K562 (cell line): ENCODE measurements at regions not wholly inside any gene's neighbourhood (a gene's known extent, or its start where the extent isn't known, plus 50 kb on each side); places are given as distances from the start of the nearest gene placed in this dataset.

Source experiments
- ATAC-seq: fragments of 200-7000 bp; cut with Tn5 transposase; 3 replicates; pipeline ENCODE4 v1.9.1; 2020; ENCODE audit warnings: moderate library complexity
- BruUV-seq: library from RNA; stranded (reverse); fragments of 400-500 nt; replicated peaks from 2 replicates; lab custom pipeline; 2021; lab: Mats Ljungman, UMichigan
- CTCF ChIA-PET: fragments of 300-600 bp; formaldehyde crosslinking; extraction: SDS; loops from one replicate; lab custom pipeline; 2021; ENCODE audit warnings: low intra/inter-chr PET ratio; lab: Yijun Ruan, JAX
- POLR2A ChIA-PET: fragments of 300-600, 350-650 bp; sonication (Branson Sonifier 250); formaldehyde crosslinking; extraction: SDS; loops from one replicate; lab custom pipeline; 2021; ENCODE audit warnings: antibody characterized with exemption, inconsistent platforms; lab: Yijun Ruan, JAX
- DNase-seq, 4 experiments: peaks; one replicate each; pipeline versions ENCODE4 v3.0.0 to v3.0.0-alpha.2; 2011 to 2018; ENCODE audit warnings: low spot score in 3 of 4, mixed read lengths in 3 of 4; ENCODE audit errors: extremely low read depth in 1 of 4
- FAIRE-seq: peaks from 2 replicates; lab custom pipeline; 2011; peaks lifted over from hg19 to GRCh38; lab: Jason Lieb, UNC
- H2AFZ ChIP-seq: 2 replicates; pipeline ENCODE4 v1.6.0; 2011; ENCODE audit warnings: low read depth, low read length, control low read depth, inconsistent platforms
- H3K27ac ChIP-seq: fragments of 200-600 bp; 3 replicates; pipeline ENCODE4 v1.8.0; 2011; ENCODE audit warnings: low read depth, mild to moderate bottlenecking, control low read depth, inconsistent platforms, low read length, moderate library complexity, mixed read lengths; ENCODE audit errors: extremely low read depth
- H3K27me3 ChIP-seq, 2 experiments: fragments of 300-600 bp in 1 of 2; 2 replicates in 1 of 2; 3 replicates in 1 of 2; pipeline versions ENCODE4 v1.6.0 to v1.8.0; 2011; ENCODE audit warnings: inconsistent platforms in 2 of 2, low read length in 2 of 2, mild to moderate bottlenecking in 1 of 2, mixed read lengths in 1 of 2, moderate library complexity in 1 of 2; ENCODE audit not compliant: control insufficient read depth in 2 of 2, insufficient read depth in 2 of 2
- H3K36me3 ChIP-seq: fragments of 300-600 bp; 3 replicates; pipeline ENCODE4 v1.8.0; 2011; ENCODE audit warnings: mild to moderate bottlenecking, low read length, inconsistent platforms; ENCODE audit not compliant: control insufficient read depth, insufficient read depth
- H3K4me1 ChIP-seq, 2 experiments: fragments of 200-600 bp in 1 of 2; replicated peaks in 1 of 2; 2 replicates in 1 of 2; 3 replicates in 1 of 2; pipeline versions ENCODE4 v1.5.1 to v1.8.0; 2011; ENCODE audit warnings: inconsistent platforms in 2 of 2, low read length in 2 of 2, mild to moderate bottlenecking in 1 of 2, mixed read lengths in 1 of 2, moderate library complexity in 1 of 2; ENCODE audit not compliant: control insufficient read depth in 2 of 2, insufficient read depth in 2 of 2
- H3K4me2 ChIP-seq: 2 replicates; pipeline ENCODE4 v1.6.1; 2011; ENCODE audit warnings: low read length, control low read depth, inconsistent platforms, mixed read lengths; ENCODE audit not compliant: insufficient read depth
- H3K4me3 ChIP-seq: fragments of 200-600 bp; sonication (generic), shearing (Covaris generic); 2 replicates; pipeline ENCODE4 v1.5.1; 2016; ENCODE audit warnings: control low read depth, inconsistent platforms
- H3K79me2 ChIP-seq: fragments of 200-600 bp; 3 replicates; pipeline ENCODE4 v1.8.0; 2011; ENCODE audit warnings: low read length, inconsistent platforms; ENCODE audit not compliant: control insufficient read depth, insufficient read depth
- H3K9ac ChIP-seq, 2 experiments: 2 replicates each; pipeline versions ENCODE4 v1.6.0 to v1.6.1; 2011; ENCODE audit warnings: low read depth in 2 of 2, low read length in 2 of 2, control low read depth in 1 of 2, inconsistent platforms in 1 of 2, mild to moderate bottlenecking in 1 of 2, mixed read lengths in 1 of 2; ENCODE audit not compliant: insufficient read depth in 1 of 2
- H3K9me1 ChIP-seq: one replicate; pipeline ENCODE4 v1.6.0; 2011; ENCODE audit warnings: inconsistent platforms, mild to moderate bottlenecking, low read length, moderate library complexity; ENCODE audit not compliant: control insufficient read depth, insufficient read depth
- H3K9me3 ChIP-seq: replicated peaks from 2 replicates; pipeline ENCODE4 v1.5.1; 2011; ENCODE audit warnings: low read depth, low read length, inconsistent platforms; ENCODE audit not compliant: control insufficient read depth, insufficient read depth
- H4K20me1 ChIP-seq: replicated peaks from 2 replicates; pipeline ENCODE4 v1.6.1; 2011; ENCODE audit warnings: low read length, inconsistent platforms, mixed read lengths; ENCODE audit not compliant: control insufficient read depth, insufficient read depth
- CAMTA2 ChIP-seq: fragments of 250-450 bp; sonication (Bioruptor Pico); conservative IDR thresholded peaks from 2 replicates; pipeline ENCODE4 v1.5.1; 2022
- CBX3 ChIP-seq, 2 experiments: IDR thresholded peaks; 1 replicate in 1 of 2; 2 replicates in 1 of 2; pipeline ENCODE4 v1.6.1; 2012; ENCODE audit warnings: inconsistent platforms in 2 of 2, low read length in 2 of 2, borderline replicate concordance in 1 of 2, control low read depth in 1 of 2
- CEBPB ChIP-seq: fragments of 450-650 bp; IDR thresholded peaks from 2 replicates; pipeline ENCODE4 v1.6.1; 2016; ENCODE audit warnings: missing genetic modification characterization, missing compliant biosample characterization
- DACH1 ChIP-seq: fragments of 450-650 bp; IDR thresholded peaks from 2 replicates; pipeline ENCODE4 v1.6.1; 2018; ENCODE audit not compliant: partially characterized antibody
- FOXK2 ChIP-seq, 2 experiments: fragments of 450-650 bp; IDR thresholded peaks in 1 of 2; conservative IDR thresholded peaks in 1 of 2; 2 replicates each; pipeline ENCODE4 v1.6.1; 2016; ENCODE audit warnings: low read depth in 2 of 2, mild to moderate bottlenecking in 1 of 2
- GABPA ChIP-seq: fragments of 200-800 bp; sonication (Bioruptor generic); conservative IDR thresholded peaks from 2 replicates; pipeline ENCODE4 v1.6.1; 2016; ENCODE audit warnings: low read depth, missing genetic modification characterization, missing compliant biosample characterization
- ILF3 ChIP-seq: fragments of 450-650 bp; IDR thresholded peaks from 2 replicates; pipeline ENCODE4 v1.6.1; 2018; ENCODE audit warnings: antibody characterized with exemption, mild to moderate bottlenecking, moderate library complexity, borderline replicate concordance
- KDM4B ChIP-seq, 2 experiments: fragments of 450-650 bp in 1 of 2; sonication (generic) in 1 of 2; IDR thresholded peaks; 2 replicates each; pipeline ENCODE4 v1.6.1; 2016 to 2017; ENCODE audit warnings: borderline replicate concordance in 2 of 2, antibody characterized with exemption in 1 of 2, low read depth in 1 of 2, mild to moderate bottlenecking in 1 of 2
- MYC ChIP-seq, 2 experiments: fragments of 250-450 bp in 1 of 2; sonication (Bioruptor Pico) in 1 of 2; IDR thresholded peaks; 2 replicates each; pipeline versions ENCODE4 v1.5.1 to v1.6.1; 2012 to 2021; ENCODE audit warnings: low read depth in 2 of 2, borderline replicate concordance in 1 of 2, improper control_type of control experiment in 1 of 2, low read length in 1 of 2, mild to moderate bottlenecking in 1 of 2, moderate library complexity in 1 of 2
- PRPF4 ChIP-seq: fragments of 200-400 bp; formaldehyde crosslinking; IDR thresholded peaks from one replicate; pipeline ENCODE4 v1.6.1; 2017; ENCODE audit warnings: low read length, low read depth, mild to moderate bottlenecking; ENCODE audit not compliant: insufficient read depth, poor library complexity, severe bottlenecking
- SMAD3 ChIP-seq: fragments of 450-650 bp; formaldehyde crosslinking; conservative IDR thresholded peaks from 2 replicates; pipeline ENCODE4 v1.4.0; 2020; ENCODE audit warnings: mild to moderate bottlenecking
- ZNF165 ChIP-seq: fragments of 250-450 bp; sonication (Bioruptor Pico); IDR thresholded peaks from 2 replicates; pipeline ENCODE4 v1.4.0; 2020; ENCODE audit warnings: borderline replicate concordance
- ZNF23 ChIP-seq: fragments of 250-450 bp; sonication (Bioruptor Pico); IDR thresholded peaks from 2 replicates; pipeline ENCODE4 v1.4.0; 2020; ENCODE audit warnings: mild to moderate bottlenecking
- ZNF239 ChIP-seq: fragments of 250-450 bp; sonication (Bioruptor Pico); IDR thresholded peaks from 2 replicates; pipeline ENCODE4 v1.4.0; 2020; ENCODE audit warnings: mild to moderate bottlenecking
- ZNF274 ChIP-seq: IDR thresholded peaks from 2 replicates; pipeline ENCODE4 v1.6.1; 2011; ENCODE audit warnings: low read depth, mild to moderate bottlenecking, low read length, moderate library complexity, borderline replicate concordance
- ZNF830 ChIP-seq: fragments of 250-450 bp; sonication (Bioruptor Pico); IDR thresholded peaks from 2 replicates; pipeline ENCODE4 v1.5.0; 2021; ENCODE audit warnings: mild to moderate bottlenecking
- WGBS: fragments of 100-300 bp; shearing (Covaris generic); methylation state at CpG from one replicate; pipeline ENCODE4 v1.1.6; 2016; ENCODE audit warnings: low coverage, mixed read lengths; ENCODE audit not compliant: insufficient coverage; ENCODE audit errors: missing lambda C conversion rate; 5-methylcytosine and 5-hydroxymethylcytosine counted together
- in situ Hi-C: fragments of 300-500 bp; cut with MboI; formaldehyde crosslinking; loops from 4 replicates; pipeline ENCODE4 v1.15.0; 2018; ENCODE audit warnings: inconsistent platforms, mixed read lengths
- intact Hi-C: fragments of 100-400 bp; cut with micrococcal nuclease; formaldehyde crosslinking; loops from 2 replicates; pipeline ENCODE4 v1.14.2; 2022
- TF ChIP-seq, protein P1 (sequence below): fragments of 450-650 bp; formaldehyde crosslinking; conservative IDR thresholded peaks from 2 replicates; pipeline ENCODE4 v1.4.0; 2022; ENCODE audit warnings: mild to moderate bottlenecking, missing genetic modification characterization

DNA sequence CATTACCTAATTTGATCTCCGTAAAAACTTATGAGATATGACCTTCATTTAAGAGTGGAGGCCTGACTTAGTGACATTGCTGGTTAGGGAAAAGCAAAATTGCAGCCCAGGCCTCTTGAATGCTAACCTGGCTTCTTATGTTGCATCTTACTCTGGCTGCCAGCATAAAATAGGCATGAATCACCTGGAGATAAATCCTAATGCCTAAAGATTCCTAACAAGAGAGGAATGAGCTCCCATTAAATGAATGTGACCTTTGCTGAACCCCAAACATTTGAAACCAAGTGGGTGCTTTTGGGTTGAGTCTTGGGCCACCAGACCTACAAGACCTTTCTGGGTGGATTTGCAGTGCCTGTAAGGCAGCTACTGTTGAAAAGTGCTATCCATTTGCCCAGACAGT is 1145.6 kb upstream of the TENM4 start:
- POLR2A ChIA-PET = no interaction called here
- intact Hi-C loops = no loop called here
- Histone ChIP-seq H3K9ac (no peak overlapping the region), H3K79me2 (no peaks in the 10 kb centered on the region), H3K27ac (no peak overlapping the region), H2AFZ (no peak overlapping the region), H3K9me1 (no peaks in the 10 kb centered on the region), H3K27me3 (no peaks in the 10 kb centered on the region), H3K36me3 (no peaks in the 10 kb centered on the region), H3K4me1 (no peaks in the 10 kb centered on the region), H3K9me3 (no peaks in the 10 kb centered on the region), H3K4me2 (no peak overlapping the region), H4K20me1 (no peaks in the 10 kb centered on the region)
- WGBS = 0% methylated on average over 1 of the region's 1 CpG
- ATAC-seq = no peak
- FAIRE-seq = no peak
- in situ Hi-C loops = no loop called here
- no TSS peak for BruUV-seq
- no peak for DNase-seq
- CTCF ChIA-PET = no interaction called here
- TF ChIP-seq ZNF274 (no peak), CAMTA2 (CRISPR knock-in tag) (no peak), ZNF165 (CRISPR knock-in tag) (no peak), MYC (IDR thresholded peaks at IDR 0.05; ENCODE audit: low read depth, low read length) (no peak), MYC (CRISPR knock-in tag; IDR thresholded peaks at IDR 0.05; ENCODE audit: borderline replicate concordance, low read depth) (no peak), PRPF4 (no peak), DACH1 (no peak), ILF3 (no peak), KDM4B (IDR thresholded peaks at IDR 0.05; ENCODE audit: borderline replicate concordance in 2 of 2, low read depth in 1 of 2) (no peak), ZNF239 (CRISPR knock-in tag) (no peak), CEBPB (tag) (no peak), SMAD3 (CRISPR knock-in tag) (no peak), CBX3 (IDR thresholded peaks at IDR 0.05; ENCODE audit: borderline replicate concordance in 1 of 2, low read length in 2 of 2) (no peak), ZNF23 (CRISPR knock-in tag) (no peak), GABPA (tag) (no peak), FOXK2 (conservative IDR thresholded peaks at IDR 0.05 in 1 of 2, IDR thresholded peaks at IDR 0.05 in 1 of 2; ENCODE audit: low read depth in 2 of 2) (no peak), ZNF830 (CRISPR knock-in tag) (no peak)
- TF ChIP-seq, protein P1, sequence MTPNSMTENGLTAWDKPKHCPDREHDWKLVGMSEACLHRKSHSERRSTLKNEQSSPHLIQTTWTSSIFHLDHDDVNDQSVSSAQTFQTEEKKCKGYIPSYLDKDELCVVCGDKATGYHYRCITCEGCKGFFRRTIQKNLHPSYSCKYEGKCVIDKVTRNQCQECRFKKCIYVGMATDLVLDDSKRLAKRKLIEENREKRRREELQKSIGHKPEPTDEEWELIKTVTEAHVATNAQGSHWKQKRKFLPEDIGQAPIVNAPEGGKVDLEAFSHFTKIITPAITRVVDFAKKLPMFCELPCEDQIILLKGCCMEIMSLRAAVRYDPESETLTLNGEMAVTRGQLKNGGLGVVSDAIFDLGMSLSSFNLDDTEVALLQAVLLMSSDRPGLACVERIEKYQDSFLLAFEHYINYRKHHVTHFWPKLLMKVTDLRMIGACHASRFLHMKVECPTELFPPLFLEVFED = no peak
- TF ChIP-seq, all 486 proteins: peak for 0
- H3K4me3 ChIP-seq = no peak overlapping the region
